ENCODE measurements at regions not wholly inside any gene's neighbourhood (a gene's known extent, or its start where the extent isn't known, plus 50 kb on each side); places are given as distances from the start of the nearest gene placed in this dataset.
A peak's percentile ranks its signal among the peaks of the same experiment; 100 is the strongest.
"Not testable (repeated sequence)": the region's sequence is repeated elsewhere in the genome, so short reads cannot be mapped to it uniquely, and the experiment has no call there.

DNA sequence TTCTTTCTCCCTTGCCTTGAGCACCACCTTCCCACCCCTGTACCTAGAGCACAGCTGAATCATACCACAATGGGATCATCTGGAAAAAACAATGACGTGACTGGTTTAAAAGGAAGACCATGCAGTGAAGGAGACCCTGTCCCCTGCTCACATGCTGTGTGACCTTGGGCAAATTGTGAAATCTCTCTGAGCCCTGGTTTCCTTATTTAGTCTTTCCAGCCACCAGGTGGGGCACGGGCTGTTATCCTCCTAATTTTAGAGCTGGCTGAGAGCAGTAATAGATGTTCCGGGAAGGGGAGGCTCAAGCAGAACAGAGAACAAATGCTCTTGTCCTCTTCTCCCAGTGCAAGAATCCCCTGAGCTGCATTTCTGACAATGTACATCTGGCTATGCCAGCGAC lies 198.3 kb downstream of the RPS24 start:
- DNase-seq (ENCODE audit: extremely low read depth in 1 of 2, low read depth in 1 of 2): no peak

DNA sequence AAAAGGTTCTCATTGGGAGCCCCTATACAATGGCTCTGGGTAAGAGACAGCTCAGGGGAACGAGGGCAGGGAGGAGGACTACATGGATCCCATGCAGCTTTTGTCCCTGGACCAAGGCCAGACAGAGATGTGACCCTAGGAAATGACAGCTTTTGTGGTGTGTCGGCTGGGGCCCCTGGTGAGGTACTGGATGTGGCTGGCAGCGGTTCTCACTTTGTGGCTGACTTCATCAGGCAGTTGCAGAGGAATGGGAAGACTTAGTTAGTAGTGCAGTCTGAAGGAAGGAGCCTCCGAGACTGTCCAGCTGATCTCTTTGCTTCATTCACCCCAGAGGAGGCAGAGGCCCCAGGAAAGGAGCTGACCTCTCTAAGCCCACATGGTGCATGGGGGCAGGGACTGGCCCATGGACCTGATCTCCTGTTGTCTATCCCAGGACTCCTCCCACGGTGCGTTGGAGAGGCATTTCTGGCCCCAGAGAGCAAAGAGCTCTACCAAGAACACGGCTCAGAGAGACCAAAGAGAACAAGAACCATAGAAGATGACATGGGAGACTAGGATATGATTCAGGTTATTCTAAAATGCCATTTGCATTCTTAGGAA lies 202.9 kb downstream of the RPS24 start:
- no peak for DNase-seq (ENCODE audit: extremely low read depth in 1 of 2, low read depth in 1 of 2)

DNA sequence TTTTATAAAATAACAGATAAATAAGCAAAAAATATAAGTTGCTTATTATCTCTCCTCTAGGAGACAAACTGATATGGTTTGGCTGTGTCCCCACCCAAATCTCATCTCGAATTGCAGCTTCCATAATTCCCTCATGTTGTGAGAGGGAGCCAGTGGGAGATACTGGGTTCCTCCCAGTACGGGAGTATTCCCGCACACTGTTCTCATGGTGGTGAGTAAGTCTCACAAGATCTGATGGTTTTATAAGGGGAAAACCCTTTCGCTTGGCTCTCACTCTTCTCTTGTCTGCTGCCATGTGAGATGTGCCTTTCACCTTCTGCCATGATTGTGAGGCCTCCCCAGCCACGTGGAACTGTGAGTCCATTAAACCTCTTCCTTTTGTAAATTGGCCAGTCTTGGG lies 204.3 kb downstream of the RPS24 start:
- DNase-seq (ENCODE audit: extremely low read depth in 1 of 2, low read depth in 1 of 2): not testable (repeated sequence)

DNA sequence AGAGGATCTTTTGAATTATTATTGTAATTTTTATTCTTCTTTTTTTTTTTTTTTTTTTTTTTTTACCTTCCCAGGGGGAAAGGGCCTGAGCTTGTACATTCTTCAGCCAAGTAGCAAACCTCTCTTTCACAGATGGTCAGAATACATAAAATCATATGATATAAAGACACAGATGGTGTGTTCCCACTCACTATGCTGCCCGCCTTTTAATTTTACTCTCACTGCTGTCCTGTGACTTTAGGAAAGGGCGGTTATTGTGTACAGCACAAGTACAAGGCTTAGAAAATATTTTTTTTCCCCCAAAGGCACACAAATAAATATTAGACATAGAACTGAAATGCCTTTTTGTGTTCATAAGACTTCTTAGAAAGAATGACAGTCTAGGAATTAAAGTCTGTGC lies 213.6 kb downstream of the RPS24 start:
- no peak for DNase-seq (ENCODE audit: extremely low read depth in 1 of 2, low read depth in 1 of 2)

DNA sequence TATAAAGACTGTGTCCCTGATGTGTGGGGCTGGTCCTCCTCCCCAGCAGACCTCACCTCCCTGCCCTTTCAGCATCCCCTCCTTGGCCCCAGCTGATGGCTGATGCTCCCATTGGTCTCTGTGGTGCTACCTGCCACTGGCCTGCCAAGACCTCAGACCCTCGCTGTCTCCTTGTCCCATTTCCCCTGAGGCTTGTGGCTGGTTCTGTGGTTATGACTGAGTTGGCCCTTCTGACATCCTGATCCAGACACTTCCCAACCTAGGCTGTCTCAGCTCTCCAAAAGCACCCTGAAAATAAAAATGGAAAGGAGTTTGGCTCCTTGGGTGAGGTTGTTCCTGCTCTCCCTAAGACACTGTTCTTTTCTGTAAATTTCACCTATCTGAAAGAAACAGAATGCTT lies 214.2 kb downstream of the RPS24 start:
- DNase-seq (ENCODE audit: extremely low read depth in 1 of 2, low read depth in 1 of 2): no peak

DNA sequence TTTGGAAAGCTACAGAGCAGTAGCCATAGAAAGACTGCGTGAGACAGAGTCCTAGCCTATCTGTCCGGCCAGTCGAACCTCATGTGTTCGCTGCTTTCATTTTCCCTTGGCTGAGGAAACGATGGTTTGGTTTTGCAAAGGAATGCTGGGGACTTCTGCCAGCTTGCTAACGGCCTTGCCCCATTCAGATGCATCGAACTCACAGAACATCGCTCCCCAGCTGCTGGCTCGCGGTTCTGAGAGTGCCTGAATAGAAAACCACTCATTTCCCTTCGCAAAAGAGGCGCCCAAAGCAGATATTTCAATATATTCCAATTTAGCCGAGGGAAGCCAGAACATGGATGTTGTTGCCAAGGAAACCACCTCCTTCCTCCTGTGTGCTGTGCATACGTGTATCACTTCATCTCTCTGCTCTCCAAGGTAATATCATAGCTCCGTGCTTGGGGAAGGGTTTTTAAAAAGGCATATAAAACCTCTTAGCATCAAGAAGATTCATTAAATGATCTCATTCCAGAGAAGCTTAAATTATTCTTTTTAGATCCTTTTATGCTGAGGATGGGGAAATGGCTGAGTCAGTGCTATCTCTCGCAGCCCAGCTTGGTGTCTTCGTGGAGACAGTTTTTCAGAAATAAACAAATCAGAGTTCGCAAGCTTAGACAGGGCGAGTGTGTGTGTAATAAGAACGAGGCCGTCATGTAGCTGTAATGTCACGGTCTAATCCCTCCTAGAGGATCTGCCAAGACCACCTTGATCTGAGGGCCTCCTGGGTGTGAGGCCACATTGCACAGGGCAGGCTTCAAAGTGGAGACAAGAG lies 215.2 kb downstream of the RPS24 start:
- DNase-seq (ENCODE audit: extremely low read depth in 1 of 2, low read depth in 1 of 2): no peak

DNA sequence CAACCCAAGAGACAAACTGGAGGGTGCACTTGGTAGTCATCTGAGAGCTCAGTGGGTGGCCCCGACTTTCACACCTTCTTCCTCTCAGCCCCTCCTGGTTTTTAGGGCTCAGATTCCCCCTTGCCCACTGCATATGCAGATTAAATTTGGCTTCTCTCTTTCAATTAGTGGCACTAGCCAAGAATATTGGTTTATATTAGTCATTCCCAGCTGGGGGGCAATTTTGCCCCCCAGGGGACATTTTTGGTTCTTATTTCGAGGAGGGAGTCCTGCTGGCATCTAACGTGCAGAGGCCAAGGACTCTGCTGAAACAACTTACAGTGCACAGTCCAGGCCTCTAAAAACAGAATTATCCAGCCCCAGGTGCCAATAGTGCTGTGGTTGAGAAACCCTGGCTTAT lies 216.0 kb downstream of the RPS24 start:
- no peak for DNase-seq (ENCODE audit: extremely low read depth in 1 of 2, low read depth in 1 of 2)

DNA sequence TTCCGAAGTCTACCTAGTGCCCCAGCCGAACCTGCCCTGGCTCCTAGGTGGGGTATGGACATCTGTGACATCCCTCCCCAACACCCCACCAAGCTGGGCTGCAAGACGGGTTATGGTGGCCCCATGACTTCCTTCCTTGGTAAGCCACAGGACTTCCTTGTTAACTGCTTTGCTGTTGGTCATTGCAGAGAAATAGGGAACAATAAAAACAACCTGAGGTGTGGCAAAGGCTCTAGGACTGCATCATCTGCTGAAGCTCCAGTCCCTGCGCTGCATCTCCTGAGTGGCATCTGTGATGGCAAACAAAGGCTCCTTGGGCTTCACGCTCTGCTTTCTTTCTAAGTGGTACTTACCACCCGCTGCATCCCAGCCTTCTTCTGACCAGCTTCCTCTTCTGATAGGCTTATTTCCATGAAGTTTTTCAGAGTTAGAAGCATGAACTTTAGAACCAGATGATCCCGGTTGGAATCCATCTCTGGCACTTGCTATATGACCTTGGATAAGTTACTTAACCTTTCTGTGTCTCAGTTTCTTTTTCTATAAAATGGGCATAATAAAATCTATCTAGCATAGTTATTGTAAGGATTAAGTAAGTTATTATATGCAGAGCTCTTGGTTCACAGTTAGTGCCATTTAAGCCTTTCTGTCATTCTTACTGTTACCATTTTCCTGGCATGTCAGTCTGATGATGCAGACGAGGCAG lies 216.8 kb downstream of the RPS24 start:
- no peak for DNase-seq (ENCODE audit: extremely low read depth in 1 of 2, low read depth in 1 of 2)

DNA sequence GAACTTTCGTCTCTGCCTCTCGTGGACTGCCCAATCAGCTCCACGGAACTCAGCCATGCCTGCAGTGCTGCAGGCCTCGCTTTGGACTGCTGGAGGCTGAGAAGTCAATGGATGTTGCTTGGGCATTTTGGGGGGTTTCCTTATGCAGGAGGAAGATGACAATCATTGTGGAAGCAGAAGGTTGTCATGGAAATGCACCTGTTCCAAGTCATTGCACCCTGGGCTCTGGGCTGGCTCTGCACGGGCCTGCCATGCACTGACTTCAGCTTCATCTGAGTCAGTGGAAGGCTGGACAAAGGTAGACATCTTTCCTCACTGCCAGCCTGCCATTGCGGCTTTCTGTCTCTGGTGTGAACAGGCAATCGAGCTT lies 217.3 kb downstream of the RPS24 start:
- no peak for DNase-seq (ENCODE audit: extremely low read depth in 1 of 2, low read depth in 1 of 2)

DNA sequence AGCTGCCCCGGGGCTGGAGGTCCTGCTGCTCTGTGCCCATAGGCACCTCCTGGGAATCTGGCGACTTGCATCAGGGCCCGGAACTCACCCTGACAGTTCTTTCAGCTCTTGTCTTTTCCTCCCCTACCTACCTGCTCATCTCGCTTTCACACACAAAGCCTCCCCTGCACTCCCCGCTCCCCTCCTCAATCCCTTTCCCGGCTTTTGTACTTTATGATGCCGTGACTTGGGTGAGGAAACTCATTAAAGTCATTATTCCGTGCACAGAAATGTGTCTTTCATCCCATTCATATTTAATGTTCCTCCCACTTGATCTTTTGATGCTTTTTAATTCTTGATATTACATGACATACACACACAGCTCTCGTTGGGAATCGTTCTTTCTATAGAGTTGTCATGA lies 218.6 kb downstream of the RPS24 start:
- no peak for DNase-seq (ENCODE audit: extremely low read depth in 1 of 2, low read depth in 1 of 2)

DNA sequence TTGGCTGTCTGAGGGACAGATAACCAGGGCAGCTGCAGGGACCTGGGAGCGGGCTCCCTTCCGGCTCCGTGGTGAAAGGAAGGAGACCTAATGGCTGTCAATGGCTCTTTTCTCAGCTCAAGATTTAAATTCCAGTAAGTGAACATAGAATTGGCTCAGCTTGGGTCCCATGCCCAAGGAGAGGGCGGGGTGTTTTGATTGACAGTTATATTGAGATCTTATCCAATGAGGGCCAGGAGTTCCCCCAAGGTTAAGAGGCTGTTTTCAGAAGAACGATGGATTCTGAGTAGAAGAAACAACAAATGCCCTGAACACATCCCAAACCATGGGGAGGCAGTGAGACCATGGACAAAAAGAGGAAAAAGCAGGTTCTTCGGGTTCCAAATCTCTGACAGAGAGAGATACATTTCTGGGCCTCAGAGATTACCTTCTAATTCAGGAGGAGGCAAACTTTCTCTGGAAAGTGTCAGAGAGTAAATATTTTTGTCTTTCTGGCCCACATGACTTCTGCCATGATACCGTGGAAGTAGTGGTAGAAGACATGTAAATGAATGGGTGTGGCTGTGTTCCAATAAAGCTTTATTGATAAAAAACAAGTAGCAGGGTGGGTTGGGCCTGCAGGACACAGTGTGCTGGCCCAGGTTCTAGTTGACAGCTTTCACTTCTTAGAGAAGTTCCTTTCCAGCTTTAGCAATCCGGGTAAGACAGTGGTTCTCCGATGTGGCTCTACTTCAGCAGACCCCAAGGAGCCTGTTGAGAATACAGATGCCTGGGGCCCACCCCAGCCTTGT lies 219.6 kb downstream of the RPS24 start:
- no peak for DNase-seq (ENCODE audit: extremely low read depth in 1 of 2, low read depth in 1 of 2)

DNA sequence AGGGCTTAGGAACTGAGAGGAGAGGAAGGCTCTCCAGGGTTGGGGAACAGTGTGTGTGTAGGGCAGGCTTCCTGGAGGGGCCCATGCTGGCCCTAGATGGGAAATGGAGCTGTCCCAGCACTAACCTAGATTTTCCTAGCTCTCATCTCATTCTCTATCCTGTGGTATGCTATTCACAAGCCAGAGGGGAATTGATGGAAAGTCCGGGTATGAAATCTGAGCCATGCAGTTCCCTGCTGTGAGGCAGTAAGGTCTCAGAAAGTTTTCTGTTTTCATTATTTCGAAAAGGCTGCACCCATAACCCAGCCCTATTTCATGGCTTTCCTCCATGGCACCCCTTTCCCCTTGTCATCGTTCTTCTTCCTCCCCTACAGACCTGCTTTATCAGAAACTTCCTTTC lies 220.3 kb downstream of the RPS24 start:
- DNase-seq (ENCODE audit: extremely low read depth in 1 of 2, low read depth in 1 of 2): no peak

DNA sequence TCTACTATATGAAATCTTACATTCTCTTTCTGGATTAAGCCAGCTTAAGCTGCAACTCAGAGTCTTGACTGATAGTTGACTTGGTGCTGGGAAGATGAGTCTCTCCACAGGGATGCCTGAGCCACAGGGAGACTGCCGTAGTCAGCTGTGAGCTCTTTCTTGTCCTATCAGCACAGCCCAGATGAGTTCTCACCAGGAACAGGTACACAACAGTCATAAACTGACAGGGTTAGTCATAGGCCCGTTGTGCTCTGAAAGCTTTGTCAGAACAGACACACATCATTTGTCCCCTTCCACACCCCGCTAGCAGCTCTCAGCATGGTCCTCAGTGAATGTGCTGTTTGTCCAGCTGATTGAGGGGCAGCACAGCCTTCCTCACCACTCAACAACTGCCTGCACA lies 221.6 kb downstream of the RPS24 start:
- no peak for DNase-seq (ENCODE audit: extremely low read depth in 1 of 2, low read depth in 1 of 2)

DNA sequence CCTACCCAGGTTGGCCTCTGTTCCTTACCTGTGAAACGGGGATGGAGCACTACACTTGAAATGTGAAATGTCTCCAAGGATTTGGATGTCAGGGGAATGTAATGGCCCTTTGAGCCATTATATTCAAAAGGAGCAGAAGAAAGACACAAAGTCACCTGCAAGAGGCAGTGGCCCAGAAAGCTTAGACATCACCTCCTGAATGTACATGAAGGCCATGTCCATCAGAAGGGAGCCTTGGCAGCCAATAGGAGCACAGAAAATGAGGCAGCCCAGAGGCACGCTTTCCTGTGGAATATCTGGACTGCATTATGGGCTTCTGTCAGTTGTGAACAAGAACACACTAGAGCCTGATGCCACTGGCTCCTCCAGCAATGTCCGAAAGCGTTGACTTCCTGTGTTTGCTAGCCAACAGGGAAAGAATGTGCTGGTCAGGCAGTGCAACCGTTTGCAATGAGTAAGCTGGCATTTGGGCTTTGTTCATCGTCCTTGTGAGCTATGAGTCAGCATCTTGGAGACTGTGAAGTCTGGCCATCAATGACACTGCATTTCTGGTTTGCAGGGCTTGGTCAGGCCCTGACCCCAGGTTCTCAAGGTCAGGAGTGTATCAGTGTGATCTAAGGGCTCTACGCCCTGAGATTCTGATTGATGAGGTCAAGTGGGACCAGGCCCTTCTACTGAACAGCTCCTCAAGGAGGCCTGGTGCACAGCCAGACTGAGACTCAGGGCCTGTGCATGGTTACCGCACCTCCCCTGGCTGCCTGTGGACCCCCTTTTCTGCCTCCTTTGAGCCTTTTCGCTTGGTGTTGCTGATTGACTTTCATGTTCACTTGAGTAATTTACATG lies 222.4 kb downstream of the RPS24 start:
- no peak for DNase-seq (ENCODE audit: extremely low read depth in 1 of 2, low read depth in 1 of 2)

DNA sequence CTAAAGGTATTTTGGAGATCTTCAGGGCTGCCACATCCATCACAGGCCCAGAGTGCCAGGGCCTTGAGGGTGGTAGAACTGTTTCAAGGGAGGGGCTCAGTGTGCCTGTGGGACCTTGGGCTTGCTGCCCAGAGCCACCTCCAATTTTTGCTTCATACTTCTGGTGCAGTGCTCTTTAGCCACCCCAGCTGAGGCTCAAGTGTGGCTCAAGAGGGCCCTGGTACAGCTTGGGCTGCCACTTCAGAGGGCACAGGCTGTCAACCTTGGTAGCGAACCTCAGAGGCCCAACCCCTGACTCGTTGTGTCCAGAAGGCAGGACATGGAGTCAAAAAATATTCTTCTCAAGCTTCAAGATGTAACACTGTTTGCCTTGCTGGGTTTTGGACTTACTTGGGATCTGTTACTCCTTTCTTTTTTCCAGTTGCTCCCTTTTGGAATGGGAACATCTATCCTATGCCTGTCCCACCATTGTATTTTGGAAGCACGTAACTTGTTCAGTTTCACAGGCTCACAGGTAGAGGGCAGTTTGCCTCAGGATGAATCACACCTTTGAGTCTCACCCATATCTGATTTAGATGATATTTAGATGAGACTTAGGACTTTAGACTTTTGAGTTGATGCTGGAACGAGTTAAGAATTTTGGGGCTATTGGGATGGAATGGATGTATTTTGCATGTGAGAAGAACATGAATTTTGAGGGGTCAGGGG lies 224.8 kb downstream of the RPS24 start:
- DNase-seq (ENCODE audit: extremely low read depth in 1 of 2, low read depth in 1 of 2): no peak

DNA sequence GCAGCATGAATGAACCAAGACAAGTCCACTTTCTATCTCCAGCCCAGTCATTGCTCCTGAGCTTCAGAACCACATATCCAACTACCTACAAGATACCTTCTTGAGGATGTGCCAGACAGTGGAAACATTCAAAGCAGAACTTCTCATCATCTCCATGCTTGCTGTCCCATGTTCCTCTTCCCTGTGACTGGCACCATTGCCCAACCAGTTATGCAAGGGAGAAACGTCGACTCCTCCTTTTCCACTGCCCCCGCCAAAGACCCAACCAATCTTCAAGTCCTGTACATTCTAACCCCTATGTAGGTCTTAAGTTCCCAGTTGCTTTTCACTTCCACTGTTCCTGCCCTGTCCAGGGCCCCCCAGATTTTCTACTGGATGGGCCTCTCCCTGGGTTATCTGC lies 225.7 kb downstream of the RPS24 start:
- DNase-seq (ENCODE audit: extremely low read depth in 1 of 2, low read depth in 1 of 2): no peak

DNA sequence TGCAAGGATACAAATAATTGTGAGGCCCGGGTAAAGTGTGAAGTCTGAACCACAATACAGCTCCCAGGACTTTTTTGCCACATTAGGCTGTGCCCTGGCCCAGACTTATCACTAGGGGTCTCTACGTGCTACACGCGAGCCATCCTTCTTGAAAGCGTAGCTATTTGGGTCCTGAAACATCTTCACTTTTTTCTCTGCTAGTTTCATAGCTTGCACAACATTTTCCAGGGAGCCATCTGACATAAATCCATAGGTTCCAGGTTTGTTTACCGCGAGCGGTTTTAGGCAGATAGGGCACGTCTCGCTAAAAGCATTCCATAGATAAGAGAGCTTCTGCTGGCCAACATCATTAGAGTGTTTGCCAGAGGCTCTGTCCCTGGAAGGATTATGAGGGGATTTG lies 226.5 kb downstream of the RPS24 start:
- DNase-seq (ENCODE audit: extremely low read depth in 1 of 2, low read depth in 1 of 2): no peak

DNA sequence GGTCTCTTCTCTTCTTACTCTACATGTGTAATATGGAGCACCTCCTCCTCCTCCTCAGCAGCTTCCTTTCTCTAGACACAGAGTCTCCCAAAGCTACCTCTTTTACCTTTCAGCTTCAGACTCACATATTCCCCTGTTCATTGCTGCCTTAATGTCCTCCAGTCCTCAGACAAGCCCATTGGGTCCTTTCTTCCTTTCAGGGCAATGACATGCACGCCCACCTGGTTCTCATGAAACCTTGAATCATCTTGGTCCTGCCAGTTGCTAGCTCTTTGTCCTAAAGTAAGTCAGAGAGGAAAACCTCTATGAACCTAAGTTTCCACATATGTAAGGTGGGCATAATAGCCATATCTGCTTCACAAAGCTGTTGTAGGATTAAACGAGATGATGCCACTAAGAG lies 227.0 kb downstream of the RPS24 start:
- DNase-seq (ENCODE audit: extremely low read depth in 1 of 2, low read depth in 1 of 2): peak in 1 of 2 donors; percentile 5

DNA sequence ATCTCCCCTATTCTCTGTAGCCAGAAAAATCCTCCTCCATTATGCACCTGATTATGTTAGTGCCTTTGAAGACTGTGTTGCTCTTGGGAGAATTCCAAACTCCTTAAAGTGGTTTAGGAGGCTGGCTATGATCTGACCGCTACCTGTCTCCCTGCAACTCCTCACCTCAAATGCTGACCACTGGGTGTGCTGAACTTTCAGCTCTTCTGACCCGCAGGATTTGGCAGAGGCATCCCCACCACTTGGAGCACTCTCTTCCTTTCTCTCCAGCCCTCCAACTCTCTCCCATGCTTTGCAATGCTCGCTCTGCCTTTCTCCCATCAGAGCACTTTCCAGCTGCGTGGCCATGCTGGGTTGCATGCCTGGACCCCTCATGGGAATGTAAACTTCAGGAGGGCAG lies 227.6 kb downstream of the RPS24 start:
- DNase-seq (ENCODE audit: extremely low read depth in 1 of 2, low read depth in 1 of 2): no peak

DNA sequence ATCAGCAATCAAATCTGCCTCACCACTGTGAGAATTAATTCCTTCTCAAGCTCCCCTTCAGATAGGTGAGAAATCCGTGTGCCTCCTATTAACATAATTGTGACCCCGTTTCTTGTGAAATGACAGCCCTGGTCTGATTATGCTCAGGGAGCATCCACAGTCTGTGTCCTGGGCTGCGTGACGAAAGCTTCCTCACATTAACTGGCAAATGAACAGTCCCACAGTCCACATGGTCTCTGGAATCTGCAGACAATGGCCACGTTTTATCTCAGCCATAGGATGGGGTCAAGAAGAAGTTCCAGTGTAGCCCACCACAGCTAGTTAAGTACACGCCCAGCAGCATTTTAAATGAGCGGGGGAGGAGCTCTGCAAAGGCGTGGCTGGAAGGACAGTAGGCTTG lies 229.2 kb downstream of the RPS24 start:
- no peak for DNase-seq (ENCODE audit: extremely low read depth in 1 of 2, low read depth in 1 of 2)

Data from stimulated activated CD8-positive, alpha-beta memory T cell treated with anti-CD3 and anti-CD28 coated beads, Interleukin-7, amount 100 ng/mL, for 48 hours (primary cell).